ENCODE measurements at regions not wholly inside any gene's neighbourhood (a gene's known extent, or its start where the extent isn't known, plus 50 kb on each side); places are given as distances from the start of the nearest gene placed in this dataset.

DNA sequence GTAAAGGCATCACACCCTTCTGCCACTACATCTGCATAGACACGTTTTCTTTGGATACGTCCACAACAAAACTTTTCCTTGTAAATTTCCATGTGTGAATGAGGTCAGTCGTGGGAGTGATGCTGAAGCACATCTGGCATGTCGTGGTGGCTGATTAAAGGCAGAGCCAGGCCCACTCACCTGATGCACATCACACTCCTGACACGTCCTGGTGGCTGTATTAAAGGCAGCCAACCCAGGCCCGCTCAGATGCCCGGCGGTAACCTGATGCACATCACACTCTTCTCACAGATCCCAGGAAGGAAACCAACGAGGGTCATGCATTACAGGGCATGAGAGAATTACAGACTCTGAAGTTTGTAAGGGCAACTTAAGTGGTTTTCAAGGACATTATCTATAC lies 321.6 kb upstream of the B3GAT1 start:
- Histone ChIP-seq H3K27me3 (ENCODE audit: insufficient read depth, low read length) (no peaks in the 10 kb centered on the region), H3K56ac (ENCODE audit: insufficient read length, low read depth, low read length) (no peak overlapping the region), H2BK12ac (ENCODE audit: insufficient read length, low read depth, low read length) (no peak overlapping the region), H2BK120ac (ENCODE audit: low read depth, low read length, poor library complexity, severe bottlenecking) (no peak overlapping the region), H3K79me2 (ENCODE audit: insufficient read depth, low read length) (no peaks in the 10 kb centered on the region), H2BK20ac (ENCODE audit: low read depth, low read length, poor library complexity, severe bottlenecking) (no peak overlapping the region), H3T11ph (ENCODE audit: low read length) (no peak overlapping the region), H4K8ac (replicated peaks; ENCODE audit: insufficient read length, low read depth, low read length) (no peak overlapping the region), H2AK5ac (ENCODE audit: insufficient read length, low read length) (no peak overlapping the region), H3K14ac (ENCODE audit: insufficient read depth, low read length) (no peak overlapping the region), H3K23ac (ENCODE audit: insufficient read length, low read depth, low read length) (no peak overlapping the region), H4K5ac (ENCODE audit: insufficient read length, low read depth, low read length) (no peak overlapping the region), H3K79me1 (ENCODE audit: insufficient read depth, low read depth, low read length, poor library complexity, severe bottlenecking) (no peaks in the 10 kb centered on the region), H3K18ac (ENCODE audit: insufficient read length, low read depth, low read length) (no peak overlapping the region), H3K9ac (ENCODE audit: extremely low read depth, insufficient read length, low read length) (no peak overlapping the region), H4K91ac (ENCODE audit: insufficient read length, low read depth, low read length) (no peak overlapping the region), H3K9me3 (ENCODE audit: control insufficient read depth, low read depth, low read length) (no peaks in the 10 kb centered on the region), H3K27ac (ENCODE audit: insufficient read length, low read depth, low read length) (no peak overlapping the region), H2AFZ (ENCODE audit: low read length) (no peak overlapping the region), H3K4me1 (ENCODE audit: insufficient read depth, low read length) (peaks cover 6% of the 10 kb centered on the region; the same call in 1 of the 2 replicates), H3K23me2 (ENCODE audit: insufficient read length, low read depth, low read length, poor library complexity, severe bottlenecking) (no peaks in the 10 kb centered on the region), H3K4me2 (ENCODE audit: insufficient read depth, insufficient read length, low read length) (no peak overlapping the region), H2BK15ac (ENCODE audit: low read depth, low read length) (no peak overlapping the region), H2BK5ac (ENCODE audit: insufficient read length, low read length) (no peak overlapping the region), H3K4ac (ENCODE audit: low read depth, low read length) (no peak overlapping the region), H4K20me1 (ENCODE audit: control insufficient read depth, insufficient read depth, insufficient read length) (no peaks in the 10 kb centered on the region)
- H3K9me3 Mint-ChIP-seq, result no peaks in the 10 kb centered on the region
- WGBS (ENCODE audit: extremely low coverage, insufficient read length, low lambda C conversion rate), result no CpG with 5 or more reads among the region's 9 CpGs
- TF ChIP-seq, protein P1, sequence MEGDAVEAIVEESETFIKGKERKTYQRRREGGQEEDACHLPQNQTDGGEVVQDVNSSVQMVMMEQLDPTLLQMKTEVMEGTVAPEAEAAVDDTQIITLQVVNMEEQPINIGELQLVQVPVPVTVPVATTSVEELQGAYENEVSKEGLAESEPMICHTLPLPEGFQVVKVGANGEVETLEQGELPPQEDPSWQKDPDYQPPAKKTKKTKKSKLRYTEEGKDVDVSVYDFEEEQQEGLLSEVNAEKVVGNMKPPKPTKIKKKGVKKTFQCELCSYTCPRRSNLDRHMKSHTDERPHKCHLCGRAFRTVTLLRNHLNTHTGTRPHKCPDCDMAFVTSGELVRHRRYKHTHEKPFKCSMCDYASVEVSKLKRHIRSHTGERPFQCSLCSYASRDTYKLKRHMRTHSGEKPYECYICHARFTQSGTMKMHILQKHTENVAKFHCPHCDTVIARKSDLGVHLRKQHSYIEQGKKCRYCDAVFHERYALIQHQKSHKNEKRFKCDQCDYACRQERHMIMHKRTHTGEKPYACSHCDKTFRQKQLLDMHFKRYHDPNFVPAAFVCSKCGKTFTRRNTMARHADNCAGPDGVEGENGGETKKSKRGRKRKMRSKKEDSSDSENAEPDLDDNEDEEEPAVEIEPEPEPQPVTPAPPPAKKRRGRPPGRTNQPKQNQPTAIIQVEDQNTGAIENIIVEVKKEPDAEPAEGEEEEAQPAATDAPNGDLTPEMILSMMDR (conservative IDR thresholded peaks at IDR 0.05), result no peak
- H3K36me3 Mint-ChIP-seq (ENCODE audit: insufficient read depth in 1 of 3, low read depth in 3 of 3), result no peaks in the 10 kb centered on the region
- no peak overlapping the region for H3K4me3 Mint-ChIP-seq
- no peak overlapping the region for H3K27ac Mint-ChIP-seq
- H3K4me1 Mint-ChIP-seq, result peaks cover 48 to 51% of the 10 kb centered on the region in 2 experiments
- H3K27me3 Mint-ChIP-seq (ENCODE audit: low read depth), result peaks cover 23% of the 10 kb centered on the region
- no peak for DNase-seq
